Panc1 (cell line): ENCODE measurements at regions not wholly inside any gene's neighbourhood (a gene's known extent, or its start where the extent isn't known, plus 50 kb on each side); places are given as distances from the start of the nearest gene placed in this dataset.

Source experiments
- ATAC-seq: fragments of 200-7000 bp; cut with Tn5 transposase; 2 replicates; pipeline ENCODE4 v1.9.1; 2020; ENCODE audit warnings: mild to moderate bottlenecking, moderate library complexity
- BruUV-seq: library from RNA; stranded (reverse); fragments of 400-500 nt; replicated peaks from 2 replicates; lab custom pipeline; 2021; lab: Mats Ljungman, UMichigan
- CTCF ChIA-PET: fragments of 300-600 bp; sonication (Branson Sonifier 250); formaldehyde crosslinking; loops from one replicate; lab custom pipeline; 2022; ENCODE audit warnings: antibody characterized with exemption; lab: Charles Lee
- POLR2A ChIA-PET: fragments of 300-600 bp; sonication (Branson Sonifier 250); formaldehyde crosslinking; loops from one replicate; lab custom pipeline; 2022; ENCODE audit warnings: antibody characterized with exemption; lab: Charles Lee
- DNase-seq: peaks from one replicate; pipeline ENCODE4 v3.0.0-alpha.2; 2010; ENCODE audit warnings: low read depth, low spot score
- H3K27ac ChIP-seq: 2 replicates; pipeline ENCODE4 v1.5.1; 2011; ENCODE audit warnings: mild to moderate bottlenecking, low read length, inconsistent platforms
- H3K27me3 ChIP-seq: fragments of 200-500 bp; sonication (Bioruptor generic); 2 replicates; pipeline ENCODE4 v1.6.0; 2014; ENCODE audit warnings: low read length, inconsistent platforms; ENCODE audit not compliant: control insufficient read depth, insufficient read depth
- H3K36me3 ChIP-seq: fragments of 200-500 bp; sonication (Bioruptor generic); 2 replicates; pipeline ENCODE4 v1.5.1; 2014; ENCODE audit warnings: inconsistent platforms, mild to moderate bottlenecking, low read length, moderate library complexity; ENCODE audit not compliant: control insufficient read depth, insufficient read depth
- H3K4me1 ChIP-seq: 2 replicates; pipeline ENCODE4 v1.5.1; 2011; ENCODE audit warnings: inconsistent platforms, mild to moderate bottlenecking, low read length, moderate library complexity; ENCODE audit not compliant: control insufficient read depth, insufficient read depth
- H3K4me3 ChIP-seq, 2 experiments: 2 replicates each; pipeline ENCODE4 v1.5.1; 2011 to 2012; ENCODE audit warnings: low read depth in 2 of 2, low read length in 2 of 2, mild to moderate bottlenecking in 2 of 2, inconsistent platforms in 1 of 2, moderate library complexity in 1 of 2
- H3K9me3 ChIP-seq: fragments of 200-500 bp; sonication (Bioruptor generic); 2 replicates; pipeline ENCODE4 v1.5.1; 2014; ENCODE audit warnings: low read depth, mild to moderate bottlenecking, inconsistent platforms, low read length, moderate library complexity; ENCODE audit not compliant: control insufficient read depth, insufficient read depth
- CTCF ChIP-seq: fragments of 450-650 bp; IDR thresholded peaks from 2 replicates; pipeline ENCODE4 v1.5.1; 2017; ENCODE audit warnings: mild to moderate bottlenecking
- POLR2AphosphoS5 ChIP-seq: IDR thresholded peaks from 2 replicates; pipeline ENCODE4 v1.6.1; 2012; ENCODE audit warnings: mild to moderate bottlenecking, low read depth, low read length, moderate library complexity
- REST ChIP-seq, 2 experiments: IDR thresholded peaks; 2 replicates each; pipeline ENCODE4 v1.6.1; 2011 to 2012; ENCODE audit warnings: low read depth in 2 of 2, control low read depth in 1 of 2, low read length in 1 of 2, mild to moderate bottlenecking in 1 of 2, moderate library complexity in 1 of 2; ENCODE audit not compliant: insufficient read depth in 1 of 2
- SIN3A ChIP-seq: IDR thresholded peaks from 2 replicates; pipeline ENCODE4 v1.6.1; 2012; ENCODE audit warnings: low read depth, mild to moderate bottlenecking, low read length, moderate library complexity, borderline replicate concordance; ENCODE audit not compliant: insufficient read depth
- TCF7L2 ChIP-seq: IDR thresholded peaks from 2 replicates; pipeline ENCODE4 v1.6.1; 2011; ENCODE audit warnings: mild to moderate bottlenecking, low read depth, low read length, inconsistent platforms
- in situ Hi-C: cut with HindIII; loops from 2 replicates; pipeline ENCODE4 v1.10.0; 2016; ENCODE audit warnings: low sequenced_read_pairs, low pct_unique_long_range_greater_than_20kb
- intact Hi-C: fragments of 100-400 bp; cut with micrococcal nuclease; formaldehyde crosslinking; loops from one replicate; pipeline ENCODE4 v1.10.0; 2022; ENCODE audit not compliant: unreplicated experiment

- H3K4me3 ChIP-seq, result no peak overlapping the region
- CTCF ChIA-PET, result interaction anchor here (0.6 kb wide), 1 partner anchor 234 kb away, joined by 3 read pairs; no protein-coding TSS in a partner anchor
- H3K36me3 ChIP-seq, result no peaks in the 10 kb centered on the region
- H3K9me3 ChIP-seq, result no peaks in the 10 kb centered on the region
- peaks cover 12% of the 10 kb centered on the region for H3K4me1 ChIP-seq
- DNase-seq, result no peak
- in situ Hi-C loops, result no loop called here
- TF ChIP-seq REST (IDR thresholded peaks at IDR 0.05; ENCODE audit: insufficient read depth in 1 of 2, low read depth in 2 of 2, low read length in 1 of 2) (no peak), POLR2AphosphoS5 (no peak), TCF7L2 (no peak), SIN3A (no peak), CTCF (no peak)
- no TSS peak for BruUV-seq
- H3K27ac ChIP-seq, result no peak overlapping the region
- intact Hi-C loops, result no loop called here
- ATAC-seq, result no peak
- no peaks in the 10 kb centered on the region for H3K27me3 ChIP-seq
- POLR2A ChIA-PET, result interaction anchor here (0.6 to 0.7 kb wide), 2 partner anchors 10 to 53 kb away, joined by 3 to 4 read pairs; no protein-coding TSS in a partner anchor
These were observed 54.8 kb upstream of the HES1 start for GRCh38 chr3:194080913-194081800.

GRCh38 chr3:194081826-194082225, 54.1 kb upstream of the HES1 start:
- POLR2A ChIA-PET, result interaction anchor here (0.6 kb wide), 1 partner anchor 10 kb away, joined by 4 read pairs; no protein-coding TSS in a partner anchor
- DNase-seq (no peak), ATAC-seq (no peak)
- Histone ChIP-seq H3K27me3 (no peaks in the 10 kb centered on the region), H3K4me3 (no peak overlapping the region), H3K9me3 (no peaks in the 10 kb centered on the region), H3K4me1 (peaks cover 8% of the 10 kb centered on the region; the same call in 1 of the 2 replicates), H3K36me3 (no peaks in the 10 kb centered on the region), H3K27ac (no peak overlapping the region; the same call in 1 of the 2 replicates)
- in situ Hi-C loops (no loop called here), intact Hi-C loops (no loop called here)
- TF ChIP-seq TCF7L2, result no peak
- TF ChIP-seq SIN3A, result no peak
- TF ChIP-seq POLR2AphosphoS5, result no peak
- TF ChIP-seq CTCF, result no peak
- TF ChIP-seq REST (IDR thresholded peaks at IDR 0.05; ENCODE audit: insufficient read depth in 1 of 2, low read depth in 2 of 2, low read length in 1 of 2), result no peak
- no TSS peak for BruUV-seq
- CTCF ChIA-PET, result interaction anchor here (0.6 kb wide), 1 partner anchor 234 kb away, joined by 3 read pairs; no protein-coding TSS in a partner anchor
